ENCODE measurements at regions not wholly inside any gene's neighbourhood (a gene's known extent, or its start where the extent isn't known, plus 50 kb on each side); places are given as distances from the start of the nearest gene placed in this dataset.
"Not testable (repeated sequence)": the region's sequence is repeated elsewhere in the genome, so short reads cannot be mapped to it uniquely, and the experiment has no call there.

GRCh38 chr7:123270570-123270969 lies 70.8 kb upstream of the SLC13A1 start:
- 82% methylated on average over 1 of the region's 1 CpG for WGBS, 2 donors
- H3K4me3 ChIP-seq = no peak overlapping the region
- no peaks in the 10 kb centered on the region for H3K4me1 ChIP-seq
- ATAC-seq (ENCODE audit: low FRiP score in 2 of 2) = no peak
- no peak for DNase-seq
- no peaks in the 10 kb centered on the region for H3K36me3 ChIP-seq
- no peak overlapping the region for H3K27ac ChIP-seq
- no peaks in the 10 kb centered on the region for H3K27me3 ChIP-seq
- TF ChIP-seq POLR2AphosphoS5 (IDR thresholded peaks at IDR 0.05) (no peak), POLR2A (IDR thresholded peaks at IDR 0.05) (no peak), CTCF (IDR thresholded peaks at IDR 0.05) (no peak), EP300 (IDR thresholded peaks at IDR 0.05) (no peak)
- H3K9me3 ChIP-seq = no peaks in the 10 kb centered on the region

- Histone ChIP-seq H3K27me3 (no peaks in the 10 kb centered on the region), H3K9me3 (no peaks in the 10 kb centered on the region), H3K36me3 (no peaks in the 10 kb centered on the region), H3K4me3 (no peak overlapping the region), H3K27ac (no peak overlapping the region), H3K4me1 (no peaks in the 10 kb centered on the region)
- DNase-seq (no peak), ATAC-seq (ENCODE audit: low FRiP score in 2 of 2) (no peak)
- TF ChIP-seq POLR2AphosphoS5 (IDR thresholded peaks at IDR 0.05) = no peak
- WGBS, 2 donors = 91 to 94% methylated on average over 1 of the region's 1 CpG
Measured at GRCh38 chr7:123265853-123266252, 66.1 kb upstream of the SLC13A1 start.

GRCh38 chr7:123264820-123265219 lies 65.1 kb upstream of the SLC13A1 start:
- not testable (repeated sequence) for H3K27ac ChIP-seq; H3K4me1 ChIP-seq; H3K27me3 ChIP-seq; DNase-seq; H3K36me3 ChIP-seq; H3K9me3 ChIP-seq; ATAC-seq (ENCODE audit: low FRiP score in 2 of 2); H3K4me3 ChIP-seq
- 74 to 82% methylated on average over 1 of the region's 1 CpG for WGBS, 2 donors

GRCh38 chr7:123260428-123260960 lies 60.7 kb upstream of the SLC13A1 start:
- Histone ChIP-seq H3K9me3 (no peaks in the 10 kb centered on the region), H3K4me1 (no peaks in the 10 kb centered on the region), H3K27me3 (no peaks in the 10 kb centered on the region), H3K27ac (no peak overlapping the region), H3K4me3 (no peak overlapping the region), H3K36me3 (no peaks in the 10 kb centered on the region)
- WGBS, 2 donors = 43 to 55% methylated on average over 1 of the region's 1 CpG
- no peak for TF ChIP-seq CTCF (IDR thresholded peaks at IDR 0.05)
- TF ChIP-seq EP300 (IDR thresholded peaks at IDR 0.05) = no peak
- no peak for TF ChIP-seq POLR2AphosphoS5 (IDR thresholded peaks at IDR 0.05)
- TF ChIP-seq POLR2A (IDR thresholded peaks at IDR 0.05) = no peak
- ATAC-seq (ENCODE audit: low FRiP score in 2 of 2) (peak in 1 of 2 donors; percentile 77), DNase-seq (no peak)

GRCh38 chr7:123259759-123260158 lies 60.0 kb upstream of the SLC13A1 start:
- H3K27me3 ChIP-seq = no peaks in the 10 kb centered on the region
- TF ChIP-seq POLR2A (IDR thresholded peaks at IDR 0.05) (no peak), POLR2AphosphoS5 (IDR thresholded peaks at IDR 0.05) (no peak), EP300 (IDR thresholded peaks at IDR 0.05) (no peak), CTCF (IDR thresholded peaks at IDR 0.05) (no peak)
- no peak for DNase-seq
- H3K36me3 ChIP-seq = no peaks in the 10 kb centered on the region
- no peaks in the 10 kb centered on the region for H3K9me3 ChIP-seq
- H3K27ac ChIP-seq = no peak overlapping the region
- no peak overlapping the region for H3K4me3 ChIP-seq
- ATAC-seq (ENCODE audit: low FRiP score in 2 of 2) = no peak
- WGBS, 2 donors = 54 to 74% methylated on average over 2 of the region's 2 CpGs
- no peaks in the 10 kb centered on the region for H3K4me1 ChIP-seq

Data from upper lobe of left lung (tissue), 6 donors.